Neural progenitor cell (in vitro differentiated cells): ENCODE measurements at regions not wholly inside any gene's neighbourhood (a gene's known extent, or its start where the extent isn't known, plus 50 kb on each side); places are given as distances from the start of the nearest gene placed in this dataset.

ENCODE experiments used
- CTCF ChIP-seq: fragments of 200-600 bp; sonication (generic); IDR thresholded peaks from 2 replicates; pipeline ENCODE4 v1.5.1; 2017; ENCODE audit warnings: antibody characterized with exemption, mild to moderate bottlenecking
- EZH2 ChIP-seq: fragments of 200-600 bp; sonication (generic); IDR thresholded peaks from 2 replicates; pipeline ENCODE4 v1.6.1; 2017; ENCODE audit warnings: antibody characterized with exemption, mild to moderate bottlenecking, moderate library complexity
- EZH2phosphoT487 ChIP-seq: fragments of 200-600 bp; sonication (generic); IDR thresholded peaks from 2 replicates; pipeline ENCODE4 v1.6.1; 2017; ENCODE audit warnings: antibody characterized with exemption

DNA sequence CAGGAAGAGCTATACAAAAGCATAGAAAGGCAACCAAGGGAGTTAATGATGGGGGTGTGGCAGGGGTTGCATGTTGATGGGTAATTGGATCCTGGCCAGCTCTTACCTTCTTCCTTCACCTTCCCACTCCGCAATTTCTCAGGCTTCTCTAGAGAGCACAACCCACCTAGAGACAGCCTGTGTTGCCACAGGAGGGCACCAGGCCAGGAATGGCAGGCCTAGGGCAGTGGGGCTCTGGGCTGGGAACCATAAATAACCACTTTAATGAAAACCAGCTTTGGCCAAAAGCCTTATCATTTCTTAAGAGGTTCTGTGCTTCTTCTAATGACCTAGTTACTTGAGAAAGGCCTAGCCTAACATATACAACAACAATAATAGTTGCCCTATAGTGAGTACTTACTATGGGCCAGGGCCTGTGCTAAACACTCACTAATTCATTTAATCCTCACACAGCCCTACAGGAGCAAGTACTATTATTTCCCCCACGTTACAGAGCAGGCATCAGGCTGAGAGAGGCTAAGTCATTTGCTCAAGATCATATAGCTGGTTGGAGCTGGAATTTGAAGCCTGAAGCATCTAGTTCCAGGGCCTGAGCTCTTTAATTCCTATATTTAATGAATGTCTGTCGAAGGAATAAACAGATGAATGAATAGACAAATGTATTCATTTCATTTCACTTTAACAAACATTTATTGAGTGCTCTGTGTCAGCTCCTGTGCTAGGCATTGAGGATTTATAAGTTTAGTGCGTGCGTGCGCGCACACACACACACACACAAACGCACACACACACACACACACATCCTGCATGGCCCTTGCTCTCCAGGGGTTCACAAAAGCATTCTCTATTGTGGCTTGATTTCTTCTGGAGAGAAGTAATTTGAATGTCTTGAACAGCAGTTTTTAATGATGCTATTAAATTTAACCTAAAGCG, 66.8 kb downstream of the RTL9 start:
- TF ChIP-seq CTCF (no peak), EZH2phosphoT487 (no peak), EZH2 (no peak)
